GM21717 (cell line): ENCODE measurements at regions not wholly inside any gene's neighbourhood (a gene's known extent, or its start where the extent isn't known, plus 50 kb on each side); places are given as distances from the start of the nearest gene placed in this dataset.
"Not testable (repeated sequence)": the region's sequence is repeated elsewhere in the genome, so short reads cannot be mapped to it uniquely, and the experiment has no call there.

ENCODE experiments used
- ATAC-seq: cut with Tn5 transposase; IDR thresholded peaks from one replicate; pipeline ENCODE4 v1.9.1; 2021; ENCODE audit warnings: mild to moderate bottlenecking, moderate library complexity; ENCODE audit not compliant: unreplicated experiment

DNA sequence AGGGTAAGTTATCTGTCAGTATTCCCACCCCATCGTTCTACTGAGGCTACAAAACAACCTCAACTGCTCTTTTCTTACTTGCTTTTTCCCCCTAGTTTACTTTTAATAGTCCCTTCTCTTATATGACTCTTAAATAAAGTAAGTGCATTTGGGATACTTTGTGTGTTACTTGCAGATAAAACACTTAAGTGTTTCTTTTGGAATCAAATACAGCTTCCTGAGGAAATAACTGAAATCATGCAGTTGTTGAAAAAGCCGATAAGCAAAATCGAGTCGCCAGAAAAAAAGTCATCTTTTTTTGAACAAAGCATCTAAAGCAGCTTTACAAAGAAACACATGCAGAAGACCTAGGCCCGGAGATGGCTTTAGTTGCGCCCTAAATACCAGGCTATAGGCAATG, 53.5 kb upstream of the EPB41L4A start:
- ATAC-seq = no peak

GRCh38 chr5:112473989-112474388, 54.9 kb upstream of the EPB41L4A start:
- no peak for ATAC-seq

DNA sequence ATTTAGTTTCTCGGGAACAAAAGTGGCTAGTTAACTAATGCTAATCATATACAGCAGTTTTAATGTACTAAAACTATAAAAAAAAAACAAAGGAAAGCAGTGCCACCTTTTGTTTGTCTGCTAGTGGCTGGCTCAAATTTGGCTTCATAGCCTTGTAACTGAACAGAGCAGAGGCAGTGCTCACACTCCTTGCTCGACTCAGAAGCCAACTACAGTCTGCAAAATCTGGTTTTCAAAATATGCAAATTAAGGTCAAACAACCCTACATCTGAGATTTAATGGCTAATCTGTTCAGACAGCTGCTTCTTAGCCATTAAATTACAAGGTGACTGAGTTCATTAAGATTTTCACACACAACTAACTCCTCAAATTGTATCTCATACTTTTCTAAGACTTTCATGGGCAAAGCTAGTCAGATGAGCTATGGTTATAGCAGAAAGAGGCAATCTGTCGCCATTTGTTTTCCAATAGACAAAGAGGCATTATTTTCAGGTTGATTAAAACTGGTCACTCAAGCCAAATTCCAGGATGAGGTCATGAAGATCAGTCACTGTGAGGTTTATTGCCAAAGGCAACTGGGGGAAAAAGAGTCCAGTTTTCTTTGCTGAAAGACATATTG, 56.8 kb upstream of the EPB41L4A start:
- no peak for ATAC-seq

GRCh38 chr5:112479418-112479817, 60.3 kb upstream of the EPB41L4A start:
- ATAC-seq = no peak

- ATAC-seq = no peak
Measured at GRCh38 chr5:112480501-112480900, 61.4 kb upstream of the EPB41L4A start.

- ATAC-seq = no peak
Measured at GRCh38 chr5:112483704-112484103, 64.6 kb upstream of the EPB41L4A start.

DNA sequence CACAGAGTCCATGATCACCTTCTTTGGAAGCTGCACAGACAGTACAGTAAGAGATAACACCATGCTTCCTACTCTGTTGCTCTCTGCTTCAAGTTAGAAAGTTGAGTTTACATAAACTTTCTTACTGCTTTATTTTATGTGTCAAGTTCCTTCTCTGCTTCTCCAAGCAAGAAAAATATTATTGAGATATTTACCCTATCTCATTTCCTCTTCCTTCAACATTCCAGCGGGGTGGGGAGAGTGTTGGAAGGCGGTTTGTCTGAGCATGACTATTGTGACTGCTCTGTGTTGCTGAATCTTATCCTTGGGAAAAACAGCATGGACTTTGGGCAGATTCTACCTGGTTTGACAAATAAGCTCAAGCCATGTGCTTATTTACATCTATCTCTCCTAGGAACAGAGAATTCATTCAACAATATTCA, 66.9 kb upstream of the EPB41L4A start:
- no peak for ATAC-seq

- ATAC-seq = no peak
Measured at GRCh38 chr5:112491257-112491656, 72.2 kb upstream of the EPB41L4A start.

DNA sequence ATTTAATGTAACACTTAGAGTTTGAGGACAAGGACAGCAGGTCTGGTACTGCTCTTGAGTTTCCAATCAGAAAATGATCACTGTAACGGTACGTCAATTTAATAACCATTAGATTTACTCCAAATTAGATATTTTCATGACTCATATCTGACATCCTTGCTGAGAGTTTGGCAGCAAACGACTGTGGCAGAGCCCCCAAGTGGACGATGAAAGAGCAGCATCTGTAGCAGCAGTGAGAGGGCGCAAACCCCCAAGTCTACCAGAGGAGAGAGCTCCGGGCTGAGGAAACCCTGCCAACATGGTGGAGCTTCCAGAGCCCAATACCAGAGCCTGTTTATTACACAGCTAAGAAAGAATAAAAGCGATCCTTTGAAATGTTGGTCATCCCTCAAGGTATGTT, 73.2 kb upstream of the EPB41L4A start:
- peak; percentile 100 for ATAC-seq

- ATAC-seq = not testable (repeated sequence)
Measured at GRCh38 chr5:112503749-112504501, 84.8 kb upstream of the EPB41L4A start.

GRCh38 chr5:112509097-112509496, 90.0 kb upstream of the EPB41L4A start:
- not testable (repeated sequence) for ATAC-seq

GRCh38 chr5:112511920-112512319, 92.8 kb upstream of the EPB41L4A start:
- ATAC-seq = no peak

- no peak for ATAC-seq
Measured at GRCh38 chr5:112512901-112513300, 93.8 kb upstream of the EPB41L4A start.

DNA sequence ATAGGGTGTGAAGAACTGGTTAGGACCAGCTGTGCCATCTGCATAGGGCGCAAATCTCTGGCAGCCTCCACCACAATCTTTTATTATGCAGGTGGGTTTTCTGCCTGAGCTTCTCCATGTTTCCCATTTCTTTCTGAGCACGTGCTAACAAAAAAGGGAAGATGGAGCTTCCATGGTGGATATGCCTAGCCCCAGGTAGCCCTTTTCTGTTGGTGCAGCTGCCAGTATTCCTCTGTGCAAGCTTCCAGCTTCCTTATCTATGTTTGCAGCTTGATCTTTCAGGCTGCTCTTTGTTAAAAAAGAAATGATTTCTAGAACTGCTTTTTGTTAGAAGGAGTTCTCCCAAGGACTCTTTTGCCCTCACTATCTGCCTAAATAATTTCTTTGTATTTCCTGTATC, 95.0 kb upstream of the EPB41L4A start:
- ATAC-seq = no peak

DNA sequence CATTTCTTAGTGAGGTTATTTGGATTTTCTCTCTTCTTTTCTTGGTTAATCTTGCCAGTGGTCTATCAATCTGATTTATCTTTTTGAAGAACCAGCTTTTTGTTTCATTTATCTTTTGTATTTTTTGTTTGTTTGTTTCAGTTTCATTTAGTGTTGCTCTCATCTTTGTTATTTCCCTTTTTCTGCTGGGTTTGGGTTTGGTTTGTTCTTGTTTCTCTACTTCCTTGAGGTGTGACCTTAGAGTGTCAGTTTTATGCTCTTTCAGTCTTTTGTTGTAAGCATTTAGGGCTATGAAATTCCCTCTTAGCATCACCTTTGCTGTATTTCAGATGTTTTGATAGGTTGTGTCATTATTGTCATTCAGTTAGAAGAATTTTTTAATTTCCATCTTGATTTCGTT, 101.4 kb upstream of the EPB41L4A start:
- ATAC-seq = not testable (repeated sequence)

DNA sequence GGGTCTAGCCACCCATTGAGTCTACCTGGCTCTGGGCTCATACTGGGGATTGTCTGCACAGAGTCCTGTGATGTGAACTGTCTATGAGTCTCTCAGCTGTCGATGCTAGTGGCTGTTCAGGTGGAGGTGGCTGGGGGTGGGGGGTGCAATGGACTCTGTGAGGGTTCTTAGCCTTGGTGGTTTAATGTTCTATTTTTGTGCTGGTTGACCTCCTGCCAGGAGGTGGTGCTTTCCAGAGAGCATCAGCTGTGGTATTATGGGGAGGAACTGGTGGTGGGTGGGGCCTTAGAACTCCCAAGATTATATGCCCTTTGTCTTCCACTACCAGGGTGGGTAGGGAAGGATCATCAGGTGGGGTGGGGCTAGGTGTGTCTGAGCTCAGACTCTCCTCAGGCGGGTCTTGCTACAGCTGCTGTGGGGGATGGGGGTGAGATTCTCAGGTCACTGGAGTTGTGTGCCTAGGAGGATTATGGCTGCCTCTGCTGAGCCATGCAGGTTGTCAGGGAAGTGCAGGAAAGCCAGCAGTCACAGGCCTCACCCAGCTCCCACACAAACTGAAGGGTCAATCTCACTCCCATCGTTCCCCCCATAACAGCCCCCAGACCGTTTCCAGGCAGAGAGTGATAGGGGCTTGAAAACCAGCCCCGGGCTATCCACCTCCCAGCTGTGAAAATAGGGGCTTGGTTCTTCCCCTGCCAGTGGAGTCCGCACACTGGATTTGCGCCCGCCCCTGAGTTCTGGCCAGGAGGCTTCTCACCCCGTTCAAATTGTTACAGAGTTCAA, 104.0 kb upstream of the EPB41L4A start:
- peak; percentile 72 for ATAC-seq

- peak; percentile 78 for ATAC-seq
Measured at GRCh38 chr5:112523674-112524263, 104.7 kb upstream of the EPB41L4A start.

- no peak for ATAC-seq
Measured at GRCh38 chr5:112525217-112525616, 106.1 kb upstream of the EPB41L4A start.

DNA sequence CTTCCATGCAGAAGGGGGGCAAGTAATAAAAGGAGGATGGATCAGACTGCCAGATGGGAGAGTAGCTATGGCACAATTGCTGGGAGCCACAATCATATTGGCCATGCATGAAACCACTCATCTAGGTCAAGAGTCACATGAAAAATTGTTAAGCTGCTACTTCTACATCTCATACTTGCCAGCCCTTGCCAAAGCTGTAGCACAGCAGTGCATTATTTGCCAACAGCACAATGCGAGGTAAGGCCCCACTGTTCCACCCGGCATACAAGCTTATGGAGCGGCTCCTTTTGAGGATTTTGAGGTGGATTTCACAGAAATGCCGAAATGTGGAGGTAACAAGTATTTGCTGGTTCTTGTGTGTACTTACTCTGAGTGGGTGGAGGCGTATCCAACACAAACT, 109.9 kb upstream of the EPB41L4A start:
- ATAC-seq = no peak

- no peak for ATAC-seq
Measured at GRCh38 chr5:112529525-112529924, 110.4 kb upstream of the EPB41L4A start.

DNA sequence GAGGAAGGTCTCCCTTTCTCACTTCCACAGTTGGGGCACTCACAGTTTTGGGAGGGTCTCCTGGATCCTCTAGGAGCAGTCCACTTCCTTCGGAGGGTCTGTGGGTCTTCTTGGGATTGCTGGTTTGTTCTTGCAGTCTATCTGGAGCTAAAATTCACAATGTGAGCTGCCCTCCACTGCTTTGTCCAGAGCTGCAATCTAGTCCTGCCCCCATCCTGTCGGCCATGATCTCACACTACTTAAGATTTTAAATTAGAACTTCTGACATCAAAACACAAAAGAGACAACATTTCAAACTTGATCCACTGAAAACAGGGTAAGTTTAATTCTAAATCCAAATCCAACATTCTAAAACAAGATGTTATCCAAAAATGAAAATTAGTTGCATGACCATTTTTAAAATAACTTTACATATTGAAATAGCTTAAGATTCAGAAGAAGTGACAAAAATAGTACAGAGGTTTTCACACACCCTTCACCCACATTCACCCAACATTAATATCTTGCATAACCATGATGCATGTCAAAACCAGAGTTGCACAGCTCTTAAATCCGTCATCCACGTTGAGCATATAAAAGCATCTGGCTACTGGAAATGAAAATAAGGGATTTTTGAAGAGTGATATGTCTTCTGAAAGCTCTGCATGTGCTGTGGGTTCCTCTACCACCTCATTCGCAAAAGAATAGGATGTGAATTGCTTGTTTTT, 113.7 kb upstream of the EPB41L4A start:
- no peak for ATAC-seq
